Brain microvascular endothelial cell (primary cell): ENCODE measurements at regions not wholly inside any gene's neighbourhood (a gene's known extent, or its start where the extent isn't known, plus 50 kb on each side); places are given as distances from the start of the nearest gene placed in this dataset.
"Not testable (repeated sequence)": the region's sequence is repeated elsewhere in the genome, so short reads cannot be mapped to it uniquely, and the experiment has no call there.

Experiments
- DNase-seq: peaks from one replicate; pipeline ENCODE4 v3.0.0-alpha.2; 2020
- H3K27ac ChIP-seq: fragments of 250-450 bp; sonication (Bioruptor Pico); 2 replicates; pipeline ENCODE4 v1.5.1; 2020; ENCODE audit warnings: mild to moderate bottlenecking, moderate library complexity
- H3K27me3 ChIP-seq: fragments of 250-450 bp; sonication (Bioruptor Pico); replicated peaks from 2 replicates; pipeline ENCODE4 v1.5.1; 2020; ENCODE audit warnings: mild to moderate bottlenecking
- H3K36me3 ChIP-seq: fragments of 250-450 bp; sonication (Bioruptor Pico); replicated peaks from 2 replicates; pipeline ENCODE4 v1.5.1; 2020; ENCODE audit warnings: mild to moderate bottlenecking
- H3K4me3 ChIP-seq: 2 replicates; pipeline ENCODE4 v1.5.1; 2011; ENCODE audit warnings: low read depth, mild to moderate bottlenecking, control low read depth, low read length, moderate library complexity
- CTCF ChIP-seq: IDR thresholded peaks from 2 replicates; pipeline ENCODE4 v1.5.1; 2011; ENCODE audit warnings: low read depth, mild to moderate bottlenecking, moderate library complexity, low read length, control low read depth, inconsistent platforms; ENCODE audit errors: missing control alignments
- in situ Hi-C: cut with HindIII; loops from 2 replicates; pipeline ENCODE4 v1.10.0; 2017; ENCODE audit warnings: low sequenced_read_pairs, low pct_ligation_motif_present

DNA sequence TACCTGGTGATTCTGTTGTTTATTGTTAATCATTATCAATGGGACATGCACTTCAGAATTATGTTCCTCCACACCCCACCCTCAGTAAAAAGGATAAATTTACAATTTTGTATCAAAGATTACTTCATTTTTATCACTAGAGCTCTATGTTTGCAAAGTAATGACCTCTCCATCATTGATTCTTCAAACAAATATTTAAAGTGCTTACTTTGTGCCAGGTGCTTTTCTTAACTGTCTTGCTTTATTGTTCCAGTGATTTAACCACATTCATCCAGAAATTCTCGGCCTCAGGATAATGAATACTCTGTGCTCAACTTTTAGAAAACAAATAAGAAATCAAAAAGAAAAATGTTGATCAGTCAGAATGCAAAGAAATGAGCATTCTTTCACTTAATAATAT is 144.9 kb upstream of the FOXP2 start:
- no peak overlapping the region for H3K4me3 ChIP-seq
- DNase-seq, result no peak
- no peaks in the 10 kb centered on the region for H3K27me3 ChIP-seq
- in situ Hi-C loops, result no loop called here
- no peaks in the 10 kb centered on the region for H3K36me3 ChIP-seq
- H3K27ac ChIP-seq, result no peak overlapping the region
- no peak for TF ChIP-seq CTCF

GRCh38 chr7:114267550-114267949 is 147.1 kb upstream of the FOXP2 start:
- DNase-seq, in situ Hi-C loops: not testable (repeated sequence)

GRCh38 chr7:114264023-114264422 is 150.6 kb upstream of the FOXP2 start:
- no peak overlapping the region for H3K27ac ChIP-seq
- H3K4me3 ChIP-seq, result no peak overlapping the region
- no peak for DNase-seq
- no peak for TF ChIP-seq CTCF
- in situ Hi-C loops, result no loop called here
- H3K27me3 ChIP-seq, result no peaks in the 10 kb centered on the region
- H3K36me3 ChIP-seq, result no peaks in the 10 kb centered on the region

More at GRCh38 chr7:114267550-114267949, 147.1 kb upstream of the FOXP2 start:
- not testable (repeated sequence) for H3K27ac ChIP-seq, H3K36me3 ChIP-seq, H3K4me3 ChIP-seq, H3K27me3 ChIP-seq

DNA sequence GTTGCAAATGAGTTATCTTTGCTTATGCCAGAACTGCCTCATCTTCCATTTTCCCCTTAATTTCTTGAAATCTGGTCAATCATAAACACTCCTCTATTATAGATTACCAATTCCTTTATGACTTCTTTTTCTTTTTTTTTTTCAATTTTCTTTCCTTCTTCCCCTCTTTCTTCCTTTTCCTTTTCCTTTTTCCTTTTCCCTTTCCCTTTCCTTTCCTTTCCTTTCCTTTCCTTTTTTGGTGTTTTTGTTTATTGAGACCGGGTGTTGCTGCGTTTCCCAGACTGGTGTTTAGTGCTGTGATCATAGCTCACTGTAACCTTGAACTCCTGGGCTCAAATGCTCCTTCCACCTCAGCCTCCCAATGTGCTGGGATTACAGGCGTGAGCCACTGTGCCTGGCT is 151.4 kb upstream of the FOXP2 start:
- in situ Hi-C loops, result no loop called here

GRCh38 chr7:114255404-114255841 is 159.2 kb upstream of the FOXP2 start:
- Histone ChIP-seq H3K27me3 (no peaks in the 10 kb centered on the region), H3K36me3 (no peaks in the 10 kb centered on the region), H3K27ac (no peak overlapping the region), H3K4me3 (no peak overlapping the region)
- no peak for TF ChIP-seq CTCF
- in situ Hi-C loops, result no loop called here
- DNase-seq, result no peak

More for the DNA sequence above, 151.4 kb upstream of the FOXP2 start:
- DNase-seq, result no peak
- H3K27ac ChIP-seq, result no peak overlapping the region
- no peaks in the 10 kb centered on the region for H3K27me3 ChIP-seq
- TF ChIP-seq CTCF, result no peak
- H3K36me3 ChIP-seq, result no peaks in the 10 kb centered on the region
- no peak overlapping the region for H3K4me3 ChIP-seq

GRCh38 chr7:114243646-114244045 is 171.0 kb upstream of the FOXP2 start:
- no peaks in the 10 kb centered on the region for H3K27me3 ChIP-seq
- H3K4me3 ChIP-seq, result no peak overlapping the region
- in situ Hi-C loops, result no loop called here
- no peak for DNase-seq
- no peak overlapping the region for H3K27ac ChIP-seq
- no peak for TF ChIP-seq CTCF
- H3K36me3 ChIP-seq, result no peaks in the 10 kb centered on the region
